Neural progenitor cell (in vitro differentiated cells): ENCODE measurements at regions not wholly inside any gene's neighbourhood (a gene's known extent, or its start where the extent isn't known, plus 50 kb on each side); places are given as distances from the start of the nearest gene placed in this dataset.
"Not testable (repeated sequence)": the region's sequence is repeated elsewhere in the genome, so short reads cannot be mapped to it uniquely, and the experiment has no call there.

Experiments used
- DNase-seq: peaks from one replicate; pipeline ENCODE4 v3.0.0-alpha.2; 2016; ENCODE audit warnings: low spot score
- H2AFZ ChIP-seq: fragments of 200-600 bp; sonication (generic); replicated peaks from 2 replicates; pipeline ENCODE4 v1.6.1; 2016; ENCODE audit warnings: antibody characterized with exemption
- H3F3A ChIP-seq: fragments of 200-600 bp; sonication (generic); 2 replicates; pipeline ENCODE4 v1.6.1; 2016; ENCODE audit warnings: antibody characterized with exemption, low read depth
- H3K27ac ChIP-seq: fragments of 200-600 bp; sonication (generic); 2 replicates; pipeline ENCODE4 v1.5.1; 2016; ENCODE audit warnings: mild to moderate bottlenecking
- H3K27me3 ChIP-seq: fragments of 200-600 bp; sonication (generic); 2 replicates; pipeline ENCODE4 v1.6.1; 2016; ENCODE audit warnings: mild to moderate bottlenecking, moderate library complexity
- H3K36me3 ChIP-seq: fragments of 200-600 bp; sonication (generic); 2 replicates; pipeline ENCODE4 v1.5.1; 2016
- H3K4me1 ChIP-seq: fragments of 200-600 bp; sonication (generic); 2 replicates; pipeline ENCODE4 v1.6.1; 2016; ENCODE audit warnings: mixed run types
- H3K4me2 ChIP-seq: fragments of 200-600 bp; sonication (generic); 2 replicates; pipeline ENCODE4 v1.6.1; 2016
- H3K4me3 ChIP-seq: fragments of 200-600 bp; sonication (generic); 2 replicates; pipeline ENCODE4 v1.5.1; 2016
- H3K79me2 ChIP-seq: fragments of 200-600 bp; sonication (generic); 2 replicates; pipeline ENCODE4 v1.6.1; 2016; ENCODE audit warnings: low read depth
- H3K9ac ChIP-seq: fragments of 200-600 bp; sonication (generic); 2 replicates; pipeline ENCODE4 v1.6.1; 2016
- H3K9me3 ChIP-seq: fragments of 200-600 bp; sonication (generic); 2 replicates; pipeline ENCODE4 v1.5.1; 2016; ENCODE audit warnings: low read depth
- H4K20me1 ChIP-seq: fragments of 200-600 bp; sonication (generic); 2 replicates; pipeline ENCODE4 v1.6.1; 2016; ENCODE audit warnings: low read depth
- H3K27ac Mint-ChIP-seq: 3 replicates; pipeline ENCODE4 v1.8.0; 2021; ENCODE audit warnings: mixed read lengths
- H3K27me3 Mint-ChIP-seq: 2 replicates; pipeline ENCODE4 v1.8.0; 2022; ENCODE audit warnings: low read depth, mild to moderate bottlenecking, inconsistent platforms, moderate library complexity, mixed read lengths; ENCODE audit not compliant: insufficient read depth
- H3K36me3 Mint-ChIP-seq: 3 replicates; pipeline ENCODE4 v1.8.0; 2021; ENCODE audit warnings: mixed read lengths
- H3K4me1 Mint-ChIP-seq: 3 replicates; pipeline ENCODE4 v1.8.0; 2021; ENCODE audit warnings: mixed read lengths
- H3K4me3 Mint-ChIP-seq: 3 replicates; pipeline ENCODE4 v1.8.0; 2021; ENCODE audit warnings: mild to moderate bottlenecking, moderate library complexity, mixed read lengths
- H3K9me3 Mint-ChIP-seq: 3 replicates; pipeline ENCODE4 v1.8.0; 2020; ENCODE audit warnings: mixed read lengths
- EZH2 ChIP-seq: fragments of 200-600 bp; sonication (generic); IDR thresholded peaks from 2 replicates; pipeline ENCODE4 v1.6.1; 2017; ENCODE audit warnings: antibody characterized with exemption, mild to moderate bottlenecking, moderate library complexity
- EZH2phosphoT487 ChIP-seq: fragments of 200-600 bp; sonication (generic); IDR thresholded peaks from 2 replicates; pipeline ENCODE4 v1.6.1; 2017; ENCODE audit warnings: antibody characterized with exemption
- TF ChIP-seq, protein P1 (sequence below): fragments of 200-600 bp; sonication (generic); IDR thresholded peaks from 2 replicates; pipeline ENCODE4 v1.5.1; 2017; ENCODE audit warnings: antibody characterized with exemption, mild to moderate bottlenecking

GRCh38 chr4:141560056-141560455 lies 76.3 kb upstream of the IL15 start:
- no peaks in the 10 kb centered on the region for H3K27me3 ChIP-seq
- no peaks in the 10 kb centered on the region for H3F3A ChIP-seq
- H3K9me3 Mint-ChIP-seq: no peaks in the 10 kb centered on the region
- H3K36me3 Mint-ChIP-seq: no peaks in the 10 kb centered on the region
- no peak for DNase-seq
- H3K79me2 ChIP-seq: no peaks in the 10 kb centered on the region
- H3K27ac Mint-ChIP-seq: no peak overlapping the region
- no peak overlapping the region for H3K4me3 ChIP-seq
- H3K4me1 ChIP-seq: no peaks in the 10 kb centered on the region
- H3K4me3 Mint-ChIP-seq: no peak overlapping the region
- no peak overlapping the region for H2AFZ ChIP-seq
- no peak overlapping the region for H3K27ac ChIP-seq
- H3K4me1 Mint-ChIP-seq: no peaks in the 10 kb centered on the region
- no peaks in the 10 kb centered on the region for H3K9me3 ChIP-seq
- H3K9ac ChIP-seq: no peak overlapping the region
- H3K27me3 Mint-ChIP-seq: no peaks in the 10 kb centered on the region
- H4K20me1 ChIP-seq: no peaks in the 10 kb centered on the region
- H3K36me3 ChIP-seq: no peaks in the 10 kb centered on the region
- TF ChIP-seq, protein P1, sequence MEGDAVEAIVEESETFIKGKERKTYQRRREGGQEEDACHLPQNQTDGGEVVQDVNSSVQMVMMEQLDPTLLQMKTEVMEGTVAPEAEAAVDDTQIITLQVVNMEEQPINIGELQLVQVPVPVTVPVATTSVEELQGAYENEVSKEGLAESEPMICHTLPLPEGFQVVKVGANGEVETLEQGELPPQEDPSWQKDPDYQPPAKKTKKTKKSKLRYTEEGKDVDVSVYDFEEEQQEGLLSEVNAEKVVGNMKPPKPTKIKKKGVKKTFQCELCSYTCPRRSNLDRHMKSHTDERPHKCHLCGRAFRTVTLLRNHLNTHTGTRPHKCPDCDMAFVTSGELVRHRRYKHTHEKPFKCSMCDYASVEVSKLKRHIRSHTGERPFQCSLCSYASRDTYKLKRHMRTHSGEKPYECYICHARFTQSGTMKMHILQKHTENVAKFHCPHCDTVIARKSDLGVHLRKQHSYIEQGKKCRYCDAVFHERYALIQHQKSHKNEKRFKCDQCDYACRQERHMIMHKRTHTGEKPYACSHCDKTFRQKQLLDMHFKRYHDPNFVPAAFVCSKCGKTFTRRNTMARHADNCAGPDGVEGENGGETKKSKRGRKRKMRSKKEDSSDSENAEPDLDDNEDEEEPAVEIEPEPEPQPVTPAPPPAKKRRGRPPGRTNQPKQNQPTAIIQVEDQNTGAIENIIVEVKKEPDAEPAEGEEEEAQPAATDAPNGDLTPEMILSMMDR: no peak
- TF ChIP-seq EZH2: no peak
- TF ChIP-seq EZH2phosphoT487: no peak
- no peak overlapping the region for H3K4me2 ChIP-seq

- no peak overlapping the region for H3K27ac Mint-ChIP-seq
- Histone ChIP-seq H3K27me3 (no peaks in the 10 kb centered on the region), H3K4me2 (no peak overlapping the region), H3F3A (no peaks in the 10 kb centered on the region), H3K27ac (no peak overlapping the region), H2AFZ (no peak overlapping the region), H4K20me1 (no peaks in the 10 kb centered on the region), H3K4me1 (no peaks in the 10 kb centered on the region), H3K36me3 (no peaks in the 10 kb centered on the region), H3K9ac (no peak overlapping the region), H3K4me3 (no peak overlapping the region), H3K79me2 (no peaks in the 10 kb centered on the region), H3K9me3 (no peaks in the 10 kb centered on the region)
- no peaks in the 10 kb centered on the region for H3K27me3 Mint-ChIP-seq
- no peaks in the 10 kb centered on the region for H3K9me3 Mint-ChIP-seq
- H3K4me1 Mint-ChIP-seq: no peaks in the 10 kb centered on the region
- no peak overlapping the region for H3K4me3 Mint-ChIP-seq
- DNase-seq: no peak
- no peaks in the 10 kb centered on the region for H3K36me3 Mint-ChIP-seq
- TF ChIP-seq EZH2 (no peak), EZH2phosphoT487 (no peak)
- TF ChIP-seq, protein P1: no peak
Measured at GRCh38 chr4:141562649-141563048, 73.7 kb upstream of the IL15 start.

DNA sequence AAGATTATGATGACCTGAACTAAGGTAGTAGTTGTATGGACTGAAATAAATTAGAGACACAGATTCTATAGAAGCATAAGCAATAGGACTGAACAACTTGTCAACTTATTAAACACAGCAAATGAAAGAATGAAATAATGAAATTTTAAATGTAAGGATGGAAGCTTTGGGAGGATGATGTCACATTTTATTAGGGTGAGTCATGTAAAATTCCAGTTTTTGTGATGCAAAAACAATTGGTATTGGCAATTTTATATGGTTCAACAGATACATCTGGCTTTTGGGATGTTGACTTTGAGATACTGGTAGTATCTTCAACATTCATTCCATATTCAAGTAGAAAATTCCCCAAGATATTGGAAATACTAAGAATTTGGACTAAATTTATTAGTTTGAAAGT lies 72.7 kb upstream of the IL15 start:
- H2AFZ ChIP-seq: no peak overlapping the region
- H3K27ac ChIP-seq: no peak overlapping the region
- Mint-ChIP-seq H3K27ac (no peak overlapping the region), H3K4me3 (no peak overlapping the region), H3K9me3 (no peaks in the 10 kb centered on the region), H3K4me1 (no peaks in the 10 kb centered on the region), H3K36me3 (no peaks in the 10 kb centered on the region), H3K27me3 (no peaks in the 10 kb centered on the region)
- no peak overlapping the region for H3K9ac ChIP-seq
- H3K4me2 ChIP-seq: no peak overlapping the region
- H3K27me3 ChIP-seq: no peaks in the 10 kb centered on the region
- H3F3A ChIP-seq: no peaks in the 10 kb centered on the region
- no peaks in the 10 kb centered on the region for H3K79me2 ChIP-seq
- TF ChIP-seq EZH2phosphoT487: no peak
- TF ChIP-seq EZH2: no peak
- H3K36me3 ChIP-seq: no peaks in the 10 kb centered on the region
- no peak for DNase-seq
- no peak overlapping the region for H3K4me3 ChIP-seq
- no peaks in the 10 kb centered on the region for H4K20me1 ChIP-seq
- H3K4me1 ChIP-seq: no peaks in the 10 kb centered on the region
- H3K9me3 ChIP-seq: no peaks in the 10 kb centered on the region

DNA sequence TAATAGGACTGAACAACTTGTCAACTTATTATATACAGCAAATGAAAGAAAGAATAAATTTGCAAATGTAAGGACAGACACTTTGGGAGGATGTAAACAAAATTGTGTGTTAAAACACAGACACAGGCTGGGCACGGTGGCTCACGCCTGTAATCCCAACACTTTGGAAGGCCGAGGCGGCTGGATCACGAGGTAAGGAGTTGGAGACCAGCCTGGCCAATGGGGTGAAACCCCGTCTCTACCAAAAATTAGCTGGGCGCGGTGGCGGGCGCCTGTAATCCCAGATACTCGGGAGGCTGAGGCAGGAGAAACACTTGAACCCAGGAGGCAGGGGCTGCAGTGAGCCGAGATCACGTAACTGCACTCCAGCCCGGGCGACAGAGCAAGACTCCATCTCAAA lies 71.4 kb upstream of the IL15 start:
- not testable (repeated sequence) for H3K4me3 Mint-ChIP-seq, DNase-seq, H3K36me3 Mint-ChIP-seq, H3K4me3 ChIP-seq, H4K20me1 ChIP-seq, H3K27ac Mint-ChIP-seq, H3K9me3 ChIP-seq, H3K79me2 ChIP-seq, H3K9me3 Mint-ChIP-seq, H3K9ac ChIP-seq, H3K4me1 Mint-ChIP-seq, H3K4me1 ChIP-seq, H3K4me2 ChIP-seq, H3K27me3 Mint-ChIP-seq, H3K27ac ChIP-seq, H3F3A ChIP-seq, H2AFZ ChIP-seq, H3K36me3 ChIP-seq, H3K27me3 ChIP-seq
